ENCODE measurements at regions not wholly inside any gene's neighbourhood (a gene's known extent, or its start where the extent isn't known, plus 50 kb on each side); places are given as distances from the start of the nearest gene placed in this dataset.

GRCh38 chr20:57888591-57888990, 178.8 kb upstream of the PMEPA1 start:
- no peak for TF ChIP-seq CTCF (IDR thresholded peaks at IDR 0.05)
- no peak for TF ChIP-seq ZFX (IDR thresholded peaks at IDR 0.05; ENCODE audit: borderline replicate concordance)

All from 22Rv1 (cell line).